ENCODE measurements at regions not wholly inside any gene's neighbourhood (a gene's known extent, or its start where the extent isn't known, plus 50 kb on each side); places are given as distances from the start of the nearest gene placed in this dataset.

DNA sequence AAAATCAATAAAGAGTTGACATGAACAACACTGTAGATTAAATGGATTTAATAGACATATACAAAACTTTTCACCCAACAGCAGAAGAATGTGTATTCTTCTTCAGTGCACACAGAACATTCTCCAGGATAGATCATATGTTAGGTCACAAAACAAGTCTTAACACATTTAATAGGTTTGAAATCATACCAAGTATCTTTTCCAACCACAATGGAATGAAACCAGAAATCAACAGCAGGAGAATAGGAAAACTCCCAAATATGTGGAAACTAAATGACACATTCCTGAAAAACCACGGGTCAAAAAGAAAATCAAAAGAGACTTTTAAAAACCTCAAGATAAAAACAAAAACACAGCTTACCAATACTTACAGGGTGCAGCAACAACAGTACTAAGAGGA is 790.1 kb upstream of the ZNF608 start:
- TF ChIP-seq CTCF (IDR thresholded peaks at IDR 0.05) (no peak), POLR2A (IDR thresholded peaks at IDR 0.05) (no peak)
